DND-41 (cell line): ENCODE measurements at regions not wholly inside any gene's neighbourhood (a gene's known extent, or its start where the extent isn't known, plus 50 kb on each side); places are given as distances from the start of the nearest gene placed in this dataset.

Experiments
- ATAC-seq: fragments of 200-7000 bp; cut with Tn5 transposase; 3 replicates; pipeline ENCODE4 v1.9.1; 2021; ENCODE audit warnings: low read depth; ENCODE audit not compliant: insufficient read depth
- DNase-seq: peaks from one replicate; pipeline ENCODE4 v3.0.0-alpha.2; 2020
- H2AFZ ChIP-seq: 2 replicates; pipeline ENCODE4 v1.6.0; 2012; ENCODE audit warnings: low read depth, low read length
- H3K27ac ChIP-seq: 2 replicates; pipeline ENCODE4 v1.5.1; 2012; ENCODE audit warnings: low read length, inconsistent platforms
- H3K27me3 ChIP-seq: fragments of 200-600 bp; sonication (generic); 2 replicates; pipeline ENCODE4 v1.6.0; 2012; ENCODE audit warnings: low read length, mild to moderate bottlenecking, inconsistent platforms; ENCODE audit not compliant: insufficient read depth, poor library complexity
- H3K36me3 ChIP-seq: 2 replicates; pipeline ENCODE4 v1.5.1; 2012; ENCODE audit warnings: low read length, inconsistent platforms; ENCODE audit not compliant: insufficient read depth
- H3K4me1 ChIP-seq: 2 replicates; pipeline ENCODE4 v1.5.1; 2012; ENCODE audit warnings: mild to moderate bottlenecking, low read length; ENCODE audit not compliant: insufficient read depth
- H3K4me2 ChIP-seq: 2 replicates; pipeline ENCODE4 v1.6.0; 2012; ENCODE audit warnings: mild to moderate bottlenecking, moderate library complexity, low read length, inconsistent platforms; ENCODE audit not compliant: insufficient read depth
- H3K4me3 ChIP-seq, 2 experiments: fragments of 200-600 bp in 1 of 2; shearing (Covaris generic) in 1 of 2; 2 replicates each; pipeline ENCODE4 v1.5.1; 2012 to 2016; ENCODE audit warnings: inconsistent platforms in 2 of 2, low read length in 2 of 2, mild to moderate bottlenecking in 2 of 2, low read depth in 1 of 2, moderate library complexity in 1 of 2
- H3K79me2 ChIP-seq: 2 replicates; pipeline ENCODE4 v1.6.0; 2012; ENCODE audit warnings: low read length, inconsistent platforms; ENCODE audit not compliant: insufficient read depth
- H3K9ac ChIP-seq: 2 replicates; pipeline ENCODE4 v1.6.0; 2012; ENCODE audit warnings: low read depth, mild to moderate bottlenecking, inconsistent platforms, low read length, moderate library complexity
- H3K9me3 ChIP-seq: 2 replicates; pipeline ENCODE4 v1.5.1; 2012; ENCODE audit warnings: low read length, moderate library complexity, mild to moderate bottlenecking, inconsistent platforms; ENCODE audit not compliant: insufficient read depth, severe bottlenecking
- H4K20me1 ChIP-seq: 2 replicates; pipeline ENCODE4 v1.6.0; 2012; ENCODE audit warnings: low read length; ENCODE audit not compliant: insufficient read depth
- CTCF ChIP-seq: IDR thresholded peaks from 2 replicates; pipeline ENCODE4 v1.5.1; 2012; ENCODE audit warnings: borderline replicate concordance, low read length, moderate library complexity, mild to moderate bottlenecking; ENCODE audit not compliant: poor library complexity, severe bottlenecking; ENCODE audit errors: extremely low read depth
- EZH2 ChIP-seq: IDR thresholded peaks from 3 replicates; pipeline ENCODE4 v1.6.1; 2012; ENCODE audit warnings: borderline replicate concordance, low read depth, mild to moderate bottlenecking, moderate library complexity, low read length, inconsistent platforms; ENCODE audit not compliant: severe bottlenecking

DNA sequence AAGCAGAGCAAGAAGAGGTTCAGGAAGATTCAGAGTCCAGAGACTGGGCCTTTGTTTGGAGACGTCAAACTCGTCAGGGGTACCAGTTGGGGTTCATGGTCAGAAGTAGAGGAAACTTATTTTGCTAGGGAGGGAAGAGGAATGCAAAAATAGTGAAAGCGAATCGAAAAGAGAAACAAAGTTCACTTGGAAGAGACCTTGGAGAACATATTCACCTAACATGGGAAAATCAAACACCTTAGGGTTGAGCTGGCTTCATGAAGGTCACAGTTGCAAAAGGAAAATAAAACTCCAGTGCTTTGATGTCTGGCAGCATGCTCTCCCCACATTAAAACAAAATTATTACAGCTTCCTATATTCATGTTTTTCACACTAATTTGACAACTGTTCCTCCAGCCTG is 440.4 kb downstream of the EPM2A start:
- TF ChIP-seq EZH2 (no peak), CTCF (no peak)
- DNase-seq: no peak
- no peak overlapping the region for H3K4me3 ChIP-seq

DNA sequence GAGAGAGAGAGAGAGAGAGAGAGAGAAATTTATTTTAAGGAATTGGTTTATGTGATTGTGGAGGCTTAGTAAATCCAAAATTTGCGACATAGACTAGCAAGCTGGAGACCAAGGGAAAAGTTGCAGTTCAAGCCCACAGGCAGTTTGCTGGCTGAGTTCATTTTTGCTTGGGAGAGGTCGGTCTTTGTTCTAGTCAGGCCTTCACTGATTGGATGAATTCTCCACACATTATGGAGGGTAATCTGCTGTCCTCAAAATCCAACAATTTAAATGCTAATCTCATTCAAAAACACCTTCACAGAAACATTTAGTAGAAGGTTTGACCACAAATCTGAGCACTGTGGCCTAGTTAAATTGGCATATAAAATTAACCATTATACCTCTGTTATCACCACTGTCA is 439.6 kb downstream of the EPM2A start:
- H2AFZ ChIP-seq: no peak overlapping the region
- H3K4me3 ChIP-seq: no peak overlapping the region
- TF ChIP-seq CTCF: no peak
- TF ChIP-seq EZH2: no peak
- no peak overlapping the region for H3K4me2 ChIP-seq
- no peaks in the 10 kb centered on the region for H4K20me1 ChIP-seq
- no peaks in the 10 kb centered on the region for H3K36me3 ChIP-seq
- no peak overlapping the region for H3K9ac ChIP-seq
- ATAC-seq: no peak
- no peak for DNase-seq
- H3K27me3 ChIP-seq: no peaks in the 10 kb centered on the region
- no peaks in the 10 kb centered on the region for H3K9me3 ChIP-seq
- no peaks in the 10 kb centered on the region for H3K4me1 ChIP-seq
- no peak overlapping the region for H3K27ac ChIP-seq
- H3K79me2 ChIP-seq: no peaks in the 10 kb centered on the region

More for the DNA sequence above, 440.4 kb downstream of the EPM2A start:
- no peaks in the 10 kb centered on the region for H3K4me1 ChIP-seq
- H3K27ac ChIP-seq: no peak overlapping the region
- no peak overlapping the region for H3K4me2 ChIP-seq
- no peaks in the 10 kb centered on the region for H3K36me3 ChIP-seq
- H3K27me3 ChIP-seq: no peaks in the 10 kb centered on the region
- no peak overlapping the region for H2AFZ ChIP-seq
- no peak overlapping the region for H3K9ac ChIP-seq
- no peaks in the 10 kb centered on the region for H3K9me3 ChIP-seq
- ATAC-seq: no peak
- no peaks in the 10 kb centered on the region for H4K20me1 ChIP-seq
- no peaks in the 10 kb centered on the region for H3K79me2 ChIP-seq

DNA sequence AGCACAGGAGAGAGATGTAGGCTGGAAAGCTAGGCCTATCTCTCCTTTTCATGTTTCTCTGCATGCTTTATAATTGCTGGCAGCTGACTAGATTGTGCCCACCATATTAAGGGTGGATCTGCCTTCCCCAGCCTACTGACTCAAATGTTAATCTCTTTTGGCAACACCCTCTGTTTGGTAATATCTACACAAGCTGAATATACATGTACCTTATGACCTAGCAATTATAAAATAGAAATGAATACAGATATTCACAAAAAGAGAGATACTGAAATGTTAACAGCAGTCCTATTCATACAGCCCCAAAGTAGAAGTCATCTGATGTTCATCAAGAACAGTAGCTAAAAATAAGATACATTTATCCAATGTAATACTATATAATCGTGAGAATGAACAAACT is 429.6 kb downstream of the EPM2A start:
- H4K20me1 ChIP-seq: no peaks in the 10 kb centered on the region

More for the DNA sequence above, 429.6 kb downstream of the EPM2A start:
- H3K27ac ChIP-seq: no peak overlapping the region
- no peaks in the 10 kb centered on the region for H3K36me3 ChIP-seq
- no peaks in the 10 kb centered on the region for H3K79me2 ChIP-seq
- H2AFZ ChIP-seq: no peak overlapping the region
- no peak overlapping the region for H3K4me2 ChIP-seq
- H3K27me3 ChIP-seq: no peaks in the 10 kb centered on the region
- no peaks in the 10 kb centered on the region for H3K4me1 ChIP-seq
- no peak for DNase-seq
- no peak overlapping the region for H3K4me3 ChIP-seq
- H3K9me3 ChIP-seq: no peaks in the 10 kb centered on the region
- TF ChIP-seq CTCF (no peak), EZH2 (no peak)
- H3K9ac ChIP-seq: no peak overlapping the region
- ATAC-seq: no peak
